Stimulated activated CD8-positive, alpha-beta memory T cell treated with anti-CD3 and anti-CD28 coated beads, Interleukin-4, amount 100 ng/mL, for 1 hour (primary cell): ENCODE measurements at regions not wholly inside any gene's neighbourhood (a gene's known extent, or its start where the extent isn't known, plus 50 kb on each side); places are given as distances from the start of the nearest gene placed in this dataset.
"Not testable (repeated sequence)": the region's sequence is repeated elsewhere in the genome, so short reads cannot be mapped to it uniquely, and the experiment has no call there.

ENCODE experiments used
- DNase-seq, 2 donors: peaks; one replicate each; pipeline ENCODE4 v3.0.0-alpha.2; 2020; ENCODE audit warnings: low read depth in 2 of 2, low spot score in 1 of 2

DNA sequence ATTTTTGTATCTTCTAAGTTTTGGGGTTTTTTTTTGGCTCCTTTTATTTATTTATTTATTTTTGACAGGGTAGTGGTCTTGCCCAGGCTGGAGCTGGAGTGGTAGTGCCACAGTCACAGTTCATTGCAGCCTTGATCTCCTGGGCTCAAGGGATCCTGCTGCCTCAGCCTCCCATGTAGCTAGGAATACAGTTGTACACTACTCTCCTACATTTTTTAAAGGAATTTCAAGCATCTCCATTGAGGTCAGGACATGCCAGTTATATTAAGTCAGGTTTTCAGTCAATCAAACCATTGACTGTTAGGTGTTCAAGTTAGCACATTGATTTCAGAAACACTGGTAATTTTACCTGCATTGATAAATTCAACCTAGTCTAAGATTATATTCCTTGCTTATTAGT, 480.5 kb upstream of the SPRY2 start:
- DNase-seq, result no peak

DNA sequence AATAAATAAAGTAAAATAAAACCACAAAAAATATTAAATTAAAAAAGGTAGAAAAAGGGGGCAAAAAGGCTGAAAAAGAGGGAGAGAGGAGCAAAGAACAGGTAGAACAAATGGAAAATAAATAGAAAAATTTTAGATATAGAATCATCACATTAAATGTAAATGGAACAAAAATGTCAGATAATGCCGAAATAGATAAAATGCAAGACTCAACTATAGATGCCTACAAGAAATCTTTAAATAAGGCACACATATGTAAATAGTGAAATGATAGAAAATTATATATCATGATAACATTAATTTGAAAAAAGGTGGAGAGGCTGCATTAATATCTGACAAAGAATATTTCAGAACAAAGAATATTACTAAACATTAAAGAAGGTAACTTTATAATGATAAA, 477.1 kb upstream of the SPRY2 start:
- no peak for DNase-seq

DNA sequence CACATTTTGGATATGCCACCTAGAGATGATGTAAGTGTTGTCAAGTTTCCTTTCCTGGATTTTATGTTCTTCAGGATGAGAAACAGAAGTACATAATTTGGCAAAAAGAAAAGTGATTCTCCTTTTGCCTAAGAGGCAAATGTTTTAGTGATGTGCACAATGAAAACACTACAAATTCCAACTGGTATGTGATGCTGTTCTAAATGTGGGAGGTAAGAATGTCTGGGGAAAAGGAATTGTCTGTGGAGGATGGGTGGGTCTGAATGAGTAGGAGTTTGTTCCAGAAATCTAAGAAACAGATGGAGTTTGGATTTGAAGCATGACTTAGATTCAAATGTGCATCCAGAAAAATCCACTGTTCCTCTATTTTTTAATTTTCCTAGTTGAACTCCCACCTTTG, 473.6 kb upstream of the SPRY2 start:
- no peak for DNase-seq

- DNase-seq, result not testable (repeated sequence)
These were observed 469.4 kb upstream of the SPRY2 start for GRCh38 chr13:80810294-80810693.

- no peak for DNase-seq
These were observed 462.0 kb upstream of the SPRY2 start for GRCh38 chr13:80802946-80803345.

DNA sequence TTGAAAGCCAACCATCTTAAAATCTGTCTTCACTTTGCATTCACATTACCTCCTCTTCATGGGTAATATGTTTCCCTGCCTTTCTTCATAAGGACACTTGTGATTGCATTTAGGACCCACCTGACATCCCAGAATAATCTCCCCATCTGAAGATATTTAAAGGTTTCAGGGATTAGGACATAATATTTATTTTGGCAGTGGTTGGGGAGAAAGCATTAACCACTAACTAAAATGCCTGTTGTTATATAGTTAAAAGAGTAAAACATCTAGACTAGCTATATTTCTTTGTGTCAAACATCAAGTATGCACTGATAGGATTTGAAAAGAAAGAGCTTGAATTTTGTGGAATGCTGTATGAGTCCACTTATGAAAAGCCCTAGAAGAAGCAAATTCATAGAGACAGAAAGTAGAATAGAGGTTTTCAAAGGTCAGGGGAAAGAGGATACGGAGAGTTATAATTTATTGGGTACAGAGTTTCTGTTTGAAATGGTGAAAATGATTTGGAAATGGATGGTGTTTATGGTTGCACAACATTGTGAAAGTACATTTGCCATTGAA, 457.7 kb upstream of the SPRY2 start:
- no peak for DNase-seq

- DNase-seq, result no peak
These were observed 446.7 kb upstream of the SPRY2 start for GRCh38 chr13:80787604-80788003.

DNA sequence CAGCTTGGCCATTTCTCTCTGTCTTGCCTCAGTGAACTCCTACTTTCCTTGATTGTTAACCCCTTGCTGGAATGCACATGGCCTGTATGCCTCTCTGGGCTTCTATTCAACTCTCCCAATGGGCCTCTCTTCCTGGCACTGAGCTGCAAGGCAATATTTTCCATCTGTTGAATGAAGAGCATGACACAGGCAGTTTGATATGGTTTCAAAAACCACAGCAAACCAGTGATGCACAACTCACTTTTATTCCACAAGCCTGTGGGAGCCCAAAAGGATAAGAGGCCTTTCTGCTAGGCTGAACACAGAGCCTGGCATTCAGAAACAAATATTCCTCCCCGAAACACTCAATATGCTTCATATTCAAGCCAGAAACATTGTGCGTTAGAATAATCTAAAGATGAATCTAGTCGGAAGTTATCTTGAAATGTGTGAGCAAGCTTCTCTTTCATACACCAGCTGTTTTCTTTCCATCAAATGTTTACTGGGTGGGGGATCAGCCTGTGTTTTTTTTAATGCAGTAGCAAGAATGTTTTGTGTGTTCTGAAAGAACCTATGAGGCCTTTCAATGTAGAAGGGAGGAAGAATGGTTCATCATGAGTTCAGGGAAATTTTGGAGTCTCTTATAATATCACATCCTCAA, 443.1 kb upstream of the SPRY2 start:
- no peak for DNase-seq

DNA sequence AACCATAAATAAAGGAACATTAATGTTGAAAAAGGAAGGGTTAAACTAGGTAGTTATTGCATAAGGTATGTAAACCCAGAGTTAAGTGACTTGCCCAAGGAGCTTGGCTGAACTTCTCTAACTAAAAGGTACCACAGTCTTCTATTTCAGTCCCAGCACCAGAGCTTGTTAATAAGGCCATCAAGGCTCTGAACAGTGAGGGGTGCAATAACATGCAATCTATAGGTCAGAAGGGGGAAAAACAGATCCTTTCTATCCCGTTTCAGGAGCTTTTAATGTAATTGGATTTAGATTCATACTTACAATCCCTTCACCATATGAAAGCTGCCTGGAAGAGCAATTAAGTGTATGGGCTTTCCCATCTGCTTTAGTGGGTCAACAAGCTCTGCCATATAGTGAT, 441.5 kb upstream of the SPRY2 start:
- no peak for DNase-seq

DNA sequence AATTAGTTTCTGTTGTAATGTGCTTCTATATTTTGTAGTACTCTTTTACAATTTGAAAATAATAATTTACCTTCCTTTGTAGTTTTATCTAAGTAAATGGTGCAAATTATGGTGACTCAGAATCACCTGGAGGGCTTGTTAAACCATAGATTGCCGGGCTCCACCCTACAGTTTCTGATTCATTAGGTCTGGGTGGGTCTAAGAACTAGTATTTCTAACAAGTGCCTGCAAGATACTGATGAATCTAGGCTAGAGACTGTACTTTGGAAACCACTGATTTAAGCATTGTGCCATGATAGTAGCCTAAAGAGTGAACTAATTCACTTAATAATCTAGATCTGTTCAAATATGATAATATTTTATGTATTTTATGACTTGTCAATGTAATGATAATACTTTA, 437.4 kb upstream of the SPRY2 start:
- DNase-seq, result no peak

GRCh38 chr13:80757694-80758093, 416.8 kb upstream of the SPRY2 start:
- DNase-seq, result no peak

GRCh38 chr13:80755910-80756309, 415.0 kb upstream of the SPRY2 start:
- no peak for DNase-seq

DNA sequence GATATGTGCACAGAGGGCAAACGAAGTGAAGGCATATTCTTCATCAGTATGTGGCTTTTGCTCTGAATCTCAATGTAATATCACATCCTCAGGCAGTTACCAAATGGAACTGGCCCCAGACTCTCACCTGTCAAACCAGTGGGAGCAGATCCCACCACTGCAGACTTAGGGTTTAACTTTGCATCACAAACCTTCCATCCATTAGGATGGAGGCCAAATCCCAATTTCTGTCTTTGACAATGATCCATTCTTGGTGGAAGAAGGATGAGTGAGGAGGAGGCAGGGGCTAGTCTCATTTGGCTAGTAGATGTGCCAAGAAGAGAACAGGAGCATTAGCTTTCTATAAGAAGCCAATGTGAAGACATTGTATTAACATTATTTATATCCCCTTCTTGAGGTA, 413.5 kb upstream of the SPRY2 start:
- DNase-seq, result no peak

DNA sequence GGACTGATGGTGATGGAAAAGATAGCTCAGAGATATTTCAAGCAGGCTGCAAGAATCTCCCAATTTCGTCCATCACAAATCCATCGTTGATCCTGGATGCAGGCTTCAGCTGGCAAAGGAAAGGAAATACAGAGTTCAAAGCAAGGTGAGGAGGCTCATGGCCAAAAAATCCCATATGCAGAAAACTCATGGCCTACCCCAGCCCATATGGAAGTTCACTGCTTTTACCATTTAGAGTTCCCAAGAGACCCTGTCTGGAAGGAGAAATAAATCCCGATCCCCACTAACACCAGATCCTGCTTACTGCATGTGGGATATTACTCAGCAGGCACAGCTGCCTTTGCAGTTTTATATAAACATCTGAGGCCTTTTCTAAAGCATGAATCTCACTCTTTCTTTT, 412.9 kb upstream of the SPRY2 start:
- DNase-seq, result no peak

- no peak for DNase-seq
These were observed 410.9 kb upstream of the SPRY2 start for GRCh38 chr13:80751854-80752253.

DNA sequence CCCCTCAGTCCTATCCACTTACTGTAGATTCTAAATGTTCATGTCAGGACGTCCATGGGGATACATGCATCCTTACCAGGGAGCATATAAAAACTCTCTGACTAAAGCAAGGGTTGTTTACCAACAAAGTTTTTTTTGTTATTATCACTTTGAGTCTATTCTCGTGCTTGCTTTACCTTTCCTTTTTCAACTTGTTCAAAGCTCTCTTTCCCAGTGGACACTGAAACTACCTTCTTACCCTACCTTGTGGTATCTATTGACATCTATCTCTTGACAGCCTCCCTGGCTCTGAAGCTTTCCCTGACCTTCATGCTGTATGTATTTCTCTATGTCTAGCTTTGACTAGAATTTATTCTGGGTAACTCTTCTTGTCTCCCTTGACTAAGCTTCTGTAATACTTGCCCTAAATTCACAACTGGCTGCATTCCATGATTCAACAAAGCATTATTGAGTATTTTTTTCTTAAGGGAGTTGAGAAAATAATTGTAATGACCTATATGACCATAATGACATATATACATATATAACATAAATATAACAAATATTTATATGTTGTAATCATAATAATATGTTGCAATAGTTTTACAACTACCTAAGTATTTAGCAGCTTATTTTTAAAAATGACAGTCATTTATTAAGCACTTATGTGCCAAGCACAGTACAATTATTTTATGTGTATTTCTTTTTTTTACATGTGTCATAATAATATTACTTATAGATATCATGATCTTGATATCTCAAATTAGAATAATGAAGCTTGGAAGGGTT, 403.4 kb upstream of the SPRY2 start:
- no peak for DNase-seq

GRCh38 chr13:80742033-80742432, 401.1 kb upstream of the SPRY2 start:
- no peak for DNase-seq

GRCh38 chr13:80740071-80740470, 399.1 kb upstream of the SPRY2 start:
- DNase-seq, result no peak

- DNase-seq, result no peak
These were observed 396.6 kb upstream of the SPRY2 start for GRCh38 chr13:80737513-80737912.

DNA sequence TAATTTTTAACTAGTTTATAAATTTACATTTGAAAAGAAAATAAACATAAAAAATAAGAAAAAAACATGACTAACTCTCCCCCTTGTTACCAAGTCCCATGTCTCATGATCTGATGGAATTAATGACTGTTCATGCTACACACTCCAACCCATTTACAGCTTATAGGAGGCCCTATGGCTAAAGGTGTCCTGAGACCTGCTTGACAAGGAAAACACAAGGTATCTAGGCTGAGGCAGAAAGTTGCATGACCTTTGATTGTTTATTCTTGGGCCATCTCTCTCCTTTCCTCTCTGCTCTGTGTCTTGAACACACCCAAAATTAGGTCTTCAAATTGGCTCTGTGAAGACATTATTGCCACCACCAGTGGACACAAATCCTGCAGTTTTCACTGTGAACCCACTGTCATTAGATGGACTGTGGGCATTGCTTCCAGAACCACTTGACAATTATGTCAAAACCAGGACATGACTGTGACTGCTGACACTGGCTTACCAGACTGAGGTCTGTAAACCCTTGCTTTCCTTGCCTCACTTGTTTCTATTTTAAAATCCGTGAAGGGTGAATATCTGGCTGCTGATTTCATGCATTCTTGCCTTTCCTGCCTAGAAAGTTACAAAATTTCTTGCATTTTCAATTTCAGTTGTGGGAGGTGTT, 386.5 kb upstream of the SPRY2 start:
- DNase-seq, result no peak

- no peak for DNase-seq
These were observed 385.9 kb upstream of the SPRY2 start for GRCh38 chr13:80726868-80727267.

GRCh38 chr13:80721689-80722088, 380.8 kb upstream of the SPRY2 start:
- no peak for DNase-seq
